PC-3 (cell line): ENCODE measurements at regions not wholly inside any gene's neighbourhood (a gene's known extent, or its start where the extent isn't known, plus 50 kb on each side); places are given as distances from the start of the nearest gene placed in this dataset.

Experiments
- EZH2 ChIP-seq: fragments of 300-600 bp; sonication (generic); IDR thresholded peaks from one replicate; pipeline ENCODE4 v1.6.1; 2017; ENCODE audit warnings: antibody characterized with exemption, mild to moderate bottlenecking, low read length; ENCODE audit not compliant: unreplicated experiment
- TF ChIP-seq, protein P1 (sequence below): fragments of 300-600 bp; sonication (generic); conservative IDR thresholded peaks from 2 replicates; pipeline ENCODE4 v1.5.1; 2017; ENCODE audit warnings: antibody characterized with exemption, low read depth, mild to moderate bottlenecking, low read length

DNA sequence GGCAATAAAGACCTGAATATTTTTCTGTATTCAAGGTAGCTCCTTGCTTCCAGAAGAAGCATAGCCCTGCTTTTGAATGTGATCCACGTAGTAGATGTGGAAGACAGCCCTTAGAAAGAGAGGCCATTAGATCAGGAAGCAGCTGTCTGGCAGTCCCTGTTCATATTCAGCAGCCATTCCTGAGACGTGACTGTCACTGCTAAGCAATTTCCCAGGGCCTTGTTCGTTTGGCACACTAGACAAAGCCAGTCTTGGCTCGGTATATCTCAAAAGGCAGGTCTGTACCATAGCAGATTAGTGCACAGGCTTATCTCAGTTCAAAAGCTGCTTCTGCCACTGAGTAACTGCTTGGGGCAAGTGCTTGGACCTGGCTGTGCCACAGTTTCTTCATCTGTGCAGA is 287.8 kb upstream of the MCTP2 start:
- TF ChIP-seq, protein P1, sequence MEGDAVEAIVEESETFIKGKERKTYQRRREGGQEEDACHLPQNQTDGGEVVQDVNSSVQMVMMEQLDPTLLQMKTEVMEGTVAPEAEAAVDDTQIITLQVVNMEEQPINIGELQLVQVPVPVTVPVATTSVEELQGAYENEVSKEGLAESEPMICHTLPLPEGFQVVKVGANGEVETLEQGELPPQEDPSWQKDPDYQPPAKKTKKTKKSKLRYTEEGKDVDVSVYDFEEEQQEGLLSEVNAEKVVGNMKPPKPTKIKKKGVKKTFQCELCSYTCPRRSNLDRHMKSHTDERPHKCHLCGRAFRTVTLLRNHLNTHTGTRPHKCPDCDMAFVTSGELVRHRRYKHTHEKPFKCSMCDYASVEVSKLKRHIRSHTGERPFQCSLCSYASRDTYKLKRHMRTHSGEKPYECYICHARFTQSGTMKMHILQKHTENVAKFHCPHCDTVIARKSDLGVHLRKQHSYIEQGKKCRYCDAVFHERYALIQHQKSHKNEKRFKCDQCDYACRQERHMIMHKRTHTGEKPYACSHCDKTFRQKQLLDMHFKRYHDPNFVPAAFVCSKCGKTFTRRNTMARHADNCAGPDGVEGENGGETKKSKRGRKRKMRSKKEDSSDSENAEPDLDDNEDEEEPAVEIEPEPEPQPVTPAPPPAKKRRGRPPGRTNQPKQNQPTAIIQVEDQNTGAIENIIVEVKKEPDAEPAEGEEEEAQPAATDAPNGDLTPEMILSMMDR, result no peak
- TF ChIP-seq EZH2, result no peak
